Mesendoderm (in vitro differentiated cells): ENCODE measurements at regions not wholly inside any gene's neighbourhood (a gene's known extent, or its start where the extent isn't known, plus 50 kb on each side); places are given as distances from the start of the nearest gene placed in this dataset.

Experiments used
- DNase-seq: peaks from one replicate; pipeline ENCODE4 v3.0.0; 2013
- H2AK5ac ChIP-seq: 2 replicates; pipeline ENCODE4 v1.6.1; 2013; ENCODE audit warnings: low read length, inconsistent platforms
- H2BK120ac ChIP-seq: 2 replicates; pipeline ENCODE4 v1.6.1; 2013; ENCODE audit warnings: low read depth, mild to moderate bottlenecking, low read length, moderate library complexity, mixed read lengths
- H2BK15ac ChIP-seq: replicated peaks from 2 replicates; pipeline ENCODE4 v1.6.1; 2013; ENCODE audit warnings: low read depth, mild to moderate bottlenecking, moderate library complexity
- H2BK5ac ChIP-seq: 2 replicates; pipeline ENCODE4 v1.6.1; 2013; ENCODE audit warnings: low read length, inconsistent platforms
- H3K18ac ChIP-seq: 2 replicates; pipeline ENCODE4 v1.6.1; 2013; ENCODE audit warnings: mild to moderate bottlenecking, low read length, mixed read lengths
- H3K23ac ChIP-seq: one replicate; pipeline ENCODE4 v1.6.1; 2013; ENCODE audit warnings: low read length
- H3K27ac ChIP-seq: 2 replicates; pipeline ENCODE4 v1.5.1; 2013; ENCODE audit warnings: low read depth, mild to moderate bottlenecking, inconsistent platforms, low read length, moderate library complexity
- H3K27me3 ChIP-seq: 2 replicates; pipeline ENCODE4 v1.6.1; 2013; ENCODE audit warnings: low read length, control low read depth, mild to moderate bottlenecking, inconsistent platforms; ENCODE audit not compliant: insufficient read depth, poor library complexity
- H3K36me3 ChIP-seq: 2 replicates; pipeline ENCODE4 v1.6.1; 2013; ENCODE audit warnings: low read length, inconsistent platforms; ENCODE audit not compliant: control insufficient read depth, insufficient read depth
- H3K4ac ChIP-seq: one replicate; pipeline ENCODE4 v1.6.1; 2013; ENCODE audit warnings: low read depth, mild to moderate bottlenecking, low read length, moderate library complexity
- H3K4me1 ChIP-seq: 2 replicates; pipeline ENCODE4 v1.6.1; 2013; ENCODE audit warnings: low read depth, low read length, inconsistent platforms; ENCODE audit not compliant: control insufficient read depth
- H3K4me2 ChIP-seq: 2 replicates; pipeline ENCODE4 v1.6.1; 2013; ENCODE audit warnings: low read length
- H3K4me3 ChIP-seq: 2 replicates; pipeline ENCODE4 v1.5.1; 2013; ENCODE audit warnings: mild to moderate bottlenecking, low read length
- H3K56ac ChIP-seq: one replicate; pipeline ENCODE4 v1.6.1; 2013; ENCODE audit warnings: low read length
- H3K79me1 ChIP-seq: 2 replicates; pipeline ENCODE4 v1.6.1; 2013; ENCODE audit warnings: low read length, inconsistent platforms
- H3K79me2 ChIP-seq: 2 replicates; pipeline ENCODE4 v1.6.1; 2013; ENCODE audit warnings: mild to moderate bottlenecking, low read length; ENCODE audit not compliant: control insufficient read depth, insufficient read depth
- H3K9ac ChIP-seq: 2 replicates; pipeline ENCODE4 v1.6.1; 2013; ENCODE audit warnings: low read length, inconsistent platforms
- H4K5ac ChIP-seq: one replicate; pipeline ENCODE4 v1.6.1; 2013; ENCODE audit warnings: low read length
- H4K8ac ChIP-seq: one replicate; pipeline ENCODE4 v1.6.1; 2013; ENCODE audit warnings: low read depth, mild to moderate bottlenecking, control low read depth, low read length, moderate library complexity
- WGBS: extraction: QIAGEN DNeasy Blood & Tissue Kit; methylation state at CpG from one replicate; pipeline ENCODE4 v1.1.7; 2013; ENCODE audit warnings: low lambda C conversion rate, missing lambda C conversion rate; ENCODE audit not compliant: insufficient coverage; ENCODE audit errors: extremely low coverage; 5-methylcytosine and 5-hydroxymethylcytosine counted together

DNA sequence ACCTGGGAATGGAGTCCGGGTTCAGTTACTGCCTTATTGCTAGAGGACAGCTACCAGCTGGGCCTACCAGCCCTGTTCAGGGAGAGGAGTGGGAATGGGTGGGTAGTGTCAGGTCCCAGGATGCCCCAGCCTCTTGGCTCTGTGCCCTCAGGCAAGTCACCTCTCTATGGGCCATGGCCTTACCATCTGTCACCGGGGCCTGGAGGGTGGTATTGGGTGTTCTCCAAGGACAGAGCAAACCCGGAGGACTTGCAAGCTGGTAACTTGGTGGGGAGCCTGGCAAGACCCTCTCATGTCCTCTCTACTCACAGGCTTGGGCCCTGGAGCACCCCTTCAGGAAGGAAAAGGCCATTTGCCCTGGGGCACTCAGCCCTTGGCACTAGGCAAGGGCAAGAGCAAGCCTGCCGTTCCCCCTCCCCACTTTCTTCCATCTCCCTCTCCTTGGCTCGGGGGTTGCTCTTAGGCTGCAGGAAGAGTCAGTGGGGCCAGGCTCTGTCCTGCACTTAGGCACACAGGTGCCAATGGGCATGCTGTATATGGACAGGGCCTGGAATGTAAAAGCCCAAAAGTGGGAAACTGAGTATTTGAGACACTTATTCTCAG lies 170.0 kb upstream of the ZNF267 start:
- Histone ChIP-seq H2BK5ac (no peak overlapping the region), H3K27ac (no peak overlapping the region), H3K9ac (no peak overlapping the region), H3K4me1 (peaks cover 2% of the 10 kb centered on the region), H3K79me1 (peaks cover 10% of the 10 kb centered on the region), H3K36me3 (peaks cover 10% of the 10 kb centered on the region), H2AK5ac (no peak overlapping the region), H3K4me2 (no peak overlapping the region), H2BK15ac (no peak overlapping the region), H3K4ac (no peak overlapping the region), H4K8ac (no peak overlapping the region), H3K4me3 (no peak overlapping the region), H2BK120ac (no peak overlapping the region), H3K27me3 (no peaks in the 10 kb centered on the region), H3K18ac (no peak overlapping the region), H4K5ac (no peak overlapping the region), H3K79me2 (peaks cover 9% of the 10 kb centered on the region), H3K23ac (no peak overlapping the region), H3K56ac (no peak overlapping the region)
- DNase-seq = no peak
- WGBS = no CpG with 5 or more reads among the region's 5 CpGs

DNA sequence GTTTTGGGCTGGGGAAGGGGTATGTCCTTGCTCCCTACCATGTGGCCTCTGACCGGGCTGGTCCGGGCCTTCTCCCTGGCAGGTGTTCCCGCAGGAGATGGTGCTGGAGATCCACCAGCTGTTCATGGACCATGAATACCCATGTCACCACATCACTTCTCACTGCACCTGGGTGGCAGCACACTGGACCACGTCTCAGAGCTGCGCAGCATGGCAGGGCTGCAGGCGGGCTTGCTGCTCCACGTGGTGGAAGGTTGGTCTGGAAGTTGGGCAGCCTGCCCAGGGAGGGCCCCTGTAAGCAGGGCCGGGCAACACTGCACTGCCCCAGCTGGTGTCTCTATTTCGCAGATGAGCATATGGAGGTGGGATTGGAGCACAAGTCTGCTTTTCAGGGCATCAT lies 169.5 kb upstream of the ZNF267 start:
- no peak overlapping the region for H3K4ac ChIP-seq
- peaks cover 9% of the 10 kb centered on the region for H3K79me2 ChIP-seq
- peaks cover 10% of the 10 kb centered on the region for H3K79me1 ChIP-seq
- peaks cover 2% of the 10 kb centered on the region for H3K4me1 ChIP-seq
- H3K27me3 ChIP-seq = no peaks in the 10 kb centered on the region
- no peak overlapping the region for H4K8ac ChIP-seq
- no peak overlapping the region for H4K5ac ChIP-seq
- H3K56ac ChIP-seq = no peak overlapping the region
- no peak overlapping the region for H3K27ac ChIP-seq
- WGBS = no CpG with 5 or more reads among the region's 9 CpGs
- H2BK5ac ChIP-seq = no peak overlapping the region
- no peak overlapping the region for H3K23ac ChIP-seq
- H3K18ac ChIP-seq = no peak overlapping the region
- no peak for DNase-seq
- H3K36me3 ChIP-seq = peaks cover 10% of the 10 kb centered on the region
- H2BK15ac ChIP-seq = no peak overlapping the region
- H2BK120ac ChIP-seq = no peak overlapping the region
- H3K9ac ChIP-seq = no peak overlapping the region
- no peak overlapping the region for H3K4me3 ChIP-seq
- H3K4me2 ChIP-seq = no peak overlapping the region
- no peak overlapping the region for H2AK5ac ChIP-seq

DNA sequence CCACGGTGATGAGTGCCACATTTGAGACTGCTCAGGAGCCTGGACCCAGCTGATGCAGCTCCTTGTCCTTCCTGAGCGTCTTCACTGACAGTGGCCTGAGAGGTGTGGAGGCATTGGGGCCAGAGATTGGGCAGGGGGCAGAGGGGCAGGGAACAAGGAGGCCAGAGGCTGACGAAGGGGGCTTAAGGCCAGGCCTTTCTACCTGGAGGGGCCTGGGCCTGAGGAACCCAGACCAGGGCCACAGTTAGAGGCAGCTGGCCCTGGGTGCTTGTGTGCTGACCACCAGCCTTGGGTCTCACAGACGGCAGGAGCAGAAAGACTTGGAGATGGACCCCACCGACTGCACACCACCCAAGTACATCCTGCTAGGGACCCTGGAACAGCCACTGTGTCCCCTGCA lies 168.2 kb upstream of the ZNF267 start:
- Histone ChIP-seq H3K9ac (no peak overlapping the region), H2BK120ac (no peak overlapping the region), H3K27ac (no peak overlapping the region), H4K5ac (no peak overlapping the region), H2BK5ac (no peak overlapping the region), H3K18ac (no peak overlapping the region), H2AK5ac (no peak overlapping the region), H3K79me1 (peaks cover 10% of the 10 kb centered on the region), H3K4me3 (no peak overlapping the region), H3K23ac (no peak overlapping the region), H3K79me2 (peaks cover 9% of the 10 kb centered on the region), H3K36me3 (peaks cover 10% of the 10 kb centered on the region), H4K8ac (no peak overlapping the region), H3K4ac (no peak overlapping the region), H3K4me2 (no peak overlapping the region), H2BK15ac (no peak overlapping the region), H3K4me1 (peaks cover 2% of the 10 kb centered on the region), H3K27me3 (no peaks in the 10 kb centered on the region), H3K56ac (no peak overlapping the region)
- WGBS = no CpG with 5 or more reads among the region's 5 CpGs
- DNase-seq = no peak

DNA sequence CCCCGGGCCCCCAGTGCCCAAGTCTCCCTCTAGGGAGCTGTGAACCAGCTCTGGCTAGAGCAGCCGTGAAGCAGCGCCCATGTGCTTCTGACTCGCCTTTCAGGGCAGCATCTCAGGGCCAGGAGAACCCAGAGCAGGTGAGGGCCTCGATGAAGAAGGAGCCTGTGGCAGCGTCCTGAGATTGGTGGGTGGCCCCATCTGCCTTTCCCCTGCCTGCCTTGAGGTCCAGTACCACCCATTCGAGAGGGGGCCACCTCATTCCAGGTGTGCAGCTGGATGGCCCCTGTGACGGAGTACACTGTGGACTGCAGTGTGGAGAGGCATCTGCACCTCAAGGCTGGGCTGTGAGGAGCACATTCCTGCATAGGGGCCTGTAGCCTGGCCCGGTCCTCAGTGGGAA lies 167.3 kb upstream of the ZNF267 start:
- no peak overlapping the region for H3K18ac ChIP-seq
- H4K8ac ChIP-seq = no peak overlapping the region
- no peak overlapping the region for H4K5ac ChIP-seq
- no peak overlapping the region for H2BK15ac ChIP-seq
- DNase-seq = no peak
- no peak overlapping the region for H3K23ac ChIP-seq
- H2AK5ac ChIP-seq = no peak overlapping the region
- H3K36me3 ChIP-seq = peaks cover 10% of the 10 kb centered on the region
- no peak overlapping the region for H3K27ac ChIP-seq
- no peaks in the 10 kb centered on the region for H3K27me3 ChIP-seq
- peaks cover 10% of the 10 kb centered on the region for H3K79me1 ChIP-seq
- H3K79me2 ChIP-seq = peaks cover 5% of the 10 kb centered on the region
- no peak overlapping the region for H3K4ac ChIP-seq
- peaks cover 2% of the 10 kb centered on the region for H3K4me1 ChIP-seq
- no peak overlapping the region for H3K4me2 ChIP-seq
- no peak overlapping the region for H2BK5ac ChIP-seq
- H2BK120ac ChIP-seq = no peak overlapping the region
- no CpG with 5 or more reads among the region's 9 CpGs for WGBS
- no peak overlapping the region for H3K4me3 ChIP-seq
- H3K56ac ChIP-seq = no peak overlapping the region
- H3K9ac ChIP-seq = no peak overlapping the region

DNA sequence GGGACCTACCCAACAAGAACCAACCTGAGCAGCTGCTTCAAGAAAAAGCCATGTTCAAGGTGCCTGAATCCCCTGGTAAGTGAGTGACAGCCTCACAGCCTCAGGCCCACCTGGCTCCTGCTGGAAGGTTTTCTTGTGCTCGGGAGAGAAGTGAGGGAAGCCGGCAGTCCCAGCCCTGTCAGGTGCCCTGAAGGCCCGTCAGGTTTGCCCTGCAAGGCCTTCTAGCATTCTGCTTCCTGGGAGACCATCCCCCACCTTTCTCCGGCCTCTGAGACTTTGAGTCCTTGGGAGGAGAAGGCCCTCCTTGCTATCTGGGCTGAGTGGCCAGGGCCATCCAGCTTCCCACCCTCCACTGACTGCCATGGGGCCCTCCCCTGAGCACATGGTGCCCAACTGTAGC lies 166.7 kb upstream of the ZNF267 start:
- Histone ChIP-seq H3K4me3 (no peak overlapping the region), H2AK5ac (no peak overlapping the region), H2BK5ac (no peak overlapping the region), H3K9ac (no peak overlapping the region), H3K27me3 (no peaks in the 10 kb centered on the region), H3K79me2 (no peaks in the 10 kb centered on the region), H3K36me3 (peaks cover 10% of the 10 kb centered on the region), H2BK15ac (no peak overlapping the region), H3K4me2 (no peak overlapping the region), H3K27ac (no peak overlapping the region), H3K4me1 (no peaks in the 10 kb centered on the region), H3K56ac (no peak overlapping the region), H3K18ac (no peak overlapping the region), H3K23ac (no peak overlapping the region), H3K79me1 (peaks cover 6% of the 10 kb centered on the region), H4K8ac (no peak overlapping the region), H2BK120ac (no peak overlapping the region), H3K4ac (no peak overlapping the region), H4K5ac (no peak overlapping the region)
- DNase-seq = no peak
- no CpG with 5 or more reads among the region's 4 CpGs for WGBS

DNA sequence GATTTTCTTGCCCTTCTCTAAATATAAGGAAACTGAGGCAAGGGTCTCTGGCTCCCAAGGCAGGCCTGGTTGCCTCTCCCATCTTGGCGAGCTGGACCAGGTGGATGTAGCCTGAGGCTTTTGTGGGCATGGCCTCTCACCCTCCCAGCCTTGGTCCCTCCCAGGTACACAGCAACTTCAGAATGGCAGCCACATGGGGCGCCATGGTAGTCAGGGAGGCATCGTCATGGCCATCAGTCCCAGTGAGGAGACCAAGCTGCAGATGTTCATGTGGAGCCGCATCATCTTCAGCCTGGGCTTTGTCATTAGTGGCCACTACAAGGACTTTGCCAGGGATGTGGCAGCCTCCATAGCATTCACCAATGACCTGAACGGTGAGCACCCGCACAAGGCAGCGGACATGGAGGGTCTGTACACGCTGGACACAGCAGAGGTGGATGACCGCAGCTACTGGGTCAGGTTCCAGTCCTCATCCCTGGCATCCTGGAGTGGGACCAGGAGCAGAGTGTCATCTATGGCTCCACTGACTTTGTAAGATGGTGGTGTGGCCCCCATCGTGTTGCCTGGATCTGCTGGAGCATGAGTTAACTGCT lies 165.8 kb upstream of the ZNF267 start:
- Histone ChIP-seq H2AK5ac (no peak overlapping the region), H4K5ac (no peak overlapping the region), H4K8ac (no peak overlapping the region), H3K18ac (no peak overlapping the region), H3K79me1 (peaks cover under 1% of the 10 kb centered on the region), H3K23ac (no peak overlapping the region), H3K4me3 (no peak overlapping the region), H2BK15ac (no peak overlapping the region), H3K27me3 (no peaks in the 10 kb centered on the region), H3K4me1 (no peaks in the 10 kb centered on the region), H3K56ac (no peak overlapping the region), H3K79me2 (no peaks in the 10 kb centered on the region), H3K9ac (no peak overlapping the region), H2BK120ac (no peak overlapping the region), H2BK5ac (no peak overlapping the region), H3K27ac (no peak overlapping the region), H3K4me2 (no peak overlapping the region), H3K36me3 (peaks cover 9% of the 10 kb centered on the region), H3K4ac (no peak overlapping the region)
- no peak for DNase-seq
- no CpG with 5 or more reads among the region's 10 CpGs for WGBS
